Nephron (organoid): ENCODE measurements at regions not wholly inside any gene's neighbourhood (a gene's known extent, or its start where the extent isn't known, plus 50 kb on each side); places are given as distances from the start of the nearest gene placed in this dataset.

Experiments
- H3K27ac Mint-ChIP-seq, 3 experiments: 2 replicates each; pipeline ENCODE4 v1.8.0; 2020; ENCODE audit warnings: mixed read lengths in 3 of 3, mild to moderate bottlenecking in 2 of 3, moderate library complexity in 1 of 3
- H3K27me3 Mint-ChIP-seq: 2 replicates; pipeline ENCODE4 v1.8.0; 2021; ENCODE audit warnings: low read depth, mild to moderate bottlenecking, moderate library complexity, mixed read lengths
- H3K36me3 Mint-ChIP-seq: 2 replicates; pipeline ENCODE4 v1.8.0; 2020; ENCODE audit warnings: low read depth, mixed read lengths
- H3K4me1 Mint-ChIP-seq: 2 replicates; pipeline ENCODE4 v1.8.0; 2020; ENCODE audit warnings: mixed read lengths
- H3K4me3 Mint-ChIP-seq, 3 experiments: 2 replicates each; pipeline ENCODE4 v1.8.0; 2020; ENCODE audit warnings: mild to moderate bottlenecking in 3 of 3, mixed read lengths in 3 of 3, moderate library complexity in 2 of 3
- H3K9me3 Mint-ChIP-seq: 2 replicates; pipeline ENCODE4 v1.8.0; 2020; ENCODE audit warnings: mixed read lengths
- TF ChIP-seq, protein P1 (sequence below), 3 experiments: fragments of 200-600 bp; sonication (generic); IDR thresholded peaks; one replicate each; pipeline ENCODE4 v1.5.0; 2021; ENCODE audit warnings: antibody characterized with exemption in 3 of 3; ENCODE audit not compliant: unreplicated experiment in 3 of 3

DNA sequence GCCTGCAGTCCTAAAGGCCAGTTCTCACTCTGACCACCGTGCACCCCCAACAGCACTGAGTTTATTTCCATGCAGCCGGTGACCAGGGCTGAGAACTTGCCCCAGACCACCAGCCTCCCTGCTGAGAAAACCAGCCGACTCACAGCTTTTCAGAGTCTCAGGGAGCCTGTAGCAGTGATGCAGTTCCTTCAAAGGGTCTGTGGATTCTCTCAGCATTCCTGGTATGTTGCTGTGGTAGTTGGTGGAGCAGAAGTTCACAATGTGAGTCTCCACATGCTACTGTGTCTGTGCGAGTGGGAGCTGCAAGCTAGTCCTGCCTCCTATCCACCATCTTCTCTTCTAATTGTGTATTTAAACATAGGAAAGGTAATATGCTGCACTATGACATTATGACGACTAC lies 254.9 kb upstream of the KLF12 start:
- Mint-ChIP-seq H3K4me1 (no peaks in the 10 kb centered on the region), H3K9me3 (peaks cover 37% of the 10 kb centered on the region), H3K36me3 (no peaks in the 10 kb centered on the region), H3K4me3 (no peak overlapping the region), H3K27me3 (no peaks in the 10 kb centered on the region), H3K27ac (no peak overlapping the region)
- TF ChIP-seq, protein P1, sequence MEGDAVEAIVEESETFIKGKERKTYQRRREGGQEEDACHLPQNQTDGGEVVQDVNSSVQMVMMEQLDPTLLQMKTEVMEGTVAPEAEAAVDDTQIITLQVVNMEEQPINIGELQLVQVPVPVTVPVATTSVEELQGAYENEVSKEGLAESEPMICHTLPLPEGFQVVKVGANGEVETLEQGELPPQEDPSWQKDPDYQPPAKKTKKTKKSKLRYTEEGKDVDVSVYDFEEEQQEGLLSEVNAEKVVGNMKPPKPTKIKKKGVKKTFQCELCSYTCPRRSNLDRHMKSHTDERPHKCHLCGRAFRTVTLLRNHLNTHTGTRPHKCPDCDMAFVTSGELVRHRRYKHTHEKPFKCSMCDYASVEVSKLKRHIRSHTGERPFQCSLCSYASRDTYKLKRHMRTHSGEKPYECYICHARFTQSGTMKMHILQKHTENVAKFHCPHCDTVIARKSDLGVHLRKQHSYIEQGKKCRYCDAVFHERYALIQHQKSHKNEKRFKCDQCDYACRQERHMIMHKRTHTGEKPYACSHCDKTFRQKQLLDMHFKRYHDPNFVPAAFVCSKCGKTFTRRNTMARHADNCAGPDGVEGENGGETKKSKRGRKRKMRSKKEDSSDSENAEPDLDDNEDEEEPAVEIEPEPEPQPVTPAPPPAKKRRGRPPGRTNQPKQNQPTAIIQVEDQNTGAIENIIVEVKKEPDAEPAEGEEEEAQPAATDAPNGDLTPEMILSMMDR (IDR thresholded peaks at IDR 0.05; ENCODE audit: unreplicated experiment in 3 of 3), result no peak

DNA sequence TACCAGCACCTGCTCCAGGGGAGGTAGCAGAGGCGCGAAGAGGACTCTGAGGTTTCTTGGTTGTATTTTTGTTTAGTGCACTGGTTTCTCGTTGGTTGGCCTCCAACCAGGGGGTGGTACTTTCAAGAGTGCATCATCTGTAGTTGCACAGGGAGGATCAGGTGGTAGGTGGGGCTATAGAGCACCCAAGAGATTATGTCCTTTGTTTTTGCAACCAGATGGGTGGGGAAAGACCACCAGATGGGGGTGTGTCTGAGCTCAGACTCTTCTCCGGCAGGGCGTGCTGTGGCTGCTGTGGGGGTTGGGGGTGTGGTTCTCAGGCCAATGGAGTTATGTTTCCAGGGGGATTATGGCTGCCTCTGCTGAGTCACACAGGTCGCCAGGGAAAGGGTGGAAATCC lies 254.4 kb upstream of the KLF12 start:
- Mint-ChIP-seq H3K4me1 (no peaks in the 10 kb centered on the region), H3K36me3 (no peaks in the 10 kb centered on the region), H3K9me3 (peaks cover 40% of the 10 kb centered on the region), H3K4me3 (no peak overlapping the region), H3K27ac (no peak overlapping the region), H3K27me3 (no peaks in the 10 kb centered on the region)
- TF ChIP-seq, protein P1 (IDR thresholded peaks at IDR 0.05; ENCODE audit: unreplicated experiment in 3 of 3), result no peak

DNA sequence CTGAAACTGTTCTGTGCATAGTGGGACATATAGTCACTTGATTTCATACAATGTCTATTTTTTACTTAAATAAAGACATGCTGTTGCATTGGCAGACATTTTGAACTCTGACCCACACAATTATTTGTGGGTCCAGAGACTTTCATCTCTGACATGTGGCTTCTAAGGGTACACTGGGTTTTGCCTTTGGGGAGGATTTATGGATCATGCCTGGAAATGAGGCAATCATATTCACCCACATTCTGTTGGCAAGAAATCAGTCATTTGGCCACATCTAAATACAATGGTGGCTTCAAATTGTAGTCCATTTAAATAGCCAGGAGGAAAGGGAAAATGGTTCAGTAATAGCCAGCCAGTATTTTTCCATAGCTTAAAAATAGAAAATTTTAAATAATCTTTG lies 238.3 kb upstream of the KLF12 start:
- H3K4me1 Mint-ChIP-seq, result peaks cover 5% of the 10 kb centered on the region
- no peak overlapping the region for H3K27ac Mint-ChIP-seq
- no peaks in the 10 kb centered on the region for H3K36me3 Mint-ChIP-seq
- no peak overlapping the region for H3K4me3 Mint-ChIP-seq
- peaks cover 4% of the 10 kb centered on the region for H3K27me3 Mint-ChIP-seq
- TF ChIP-seq, protein P1 (IDR thresholded peaks at IDR 0.05; ENCODE audit: unreplicated experiment in 3 of 3), result no peak
- H3K9me3 Mint-ChIP-seq, result peaks cover 2% of the 10 kb centered on the region

DNA sequence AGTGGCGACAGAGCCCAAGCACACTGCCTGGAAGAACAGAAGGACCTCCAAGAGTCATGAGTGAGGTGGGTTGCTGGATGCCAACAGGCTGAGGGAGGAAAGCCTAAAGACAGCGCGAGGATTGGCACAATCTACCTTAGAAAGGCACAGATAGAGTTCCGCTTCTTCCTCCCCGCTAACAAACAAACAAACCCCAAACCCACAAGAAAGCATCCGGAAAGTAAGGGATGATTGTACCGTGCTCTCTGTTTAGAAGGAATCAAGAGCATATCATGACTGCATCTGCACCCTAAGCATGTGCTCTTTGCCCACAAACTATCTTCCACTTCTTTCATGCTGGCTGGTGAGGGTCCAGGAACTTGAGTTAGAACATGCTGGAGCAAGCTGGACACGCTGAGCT lies 233.0 kb upstream of the KLF12 start:
- H3K4me1 Mint-ChIP-seq, result peaks cover 5% of the 10 kb centered on the region
- TF ChIP-seq, protein P1 (IDR thresholded peaks at IDR 0.05; ENCODE audit: unreplicated experiment in 3 of 3), result no peak
- H3K27me3 Mint-ChIP-seq, result peaks cover 4% of the 10 kb centered on the region
- no peak overlapping the region for H3K4me3 Mint-ChIP-seq
- H3K9me3 Mint-ChIP-seq, result peaks cover 7% of the 10 kb centered on the region
- H3K27ac Mint-ChIP-seq, result no peak overlapping the region
- H3K36me3 Mint-ChIP-seq, result no peaks in the 10 kb centered on the region

DNA sequence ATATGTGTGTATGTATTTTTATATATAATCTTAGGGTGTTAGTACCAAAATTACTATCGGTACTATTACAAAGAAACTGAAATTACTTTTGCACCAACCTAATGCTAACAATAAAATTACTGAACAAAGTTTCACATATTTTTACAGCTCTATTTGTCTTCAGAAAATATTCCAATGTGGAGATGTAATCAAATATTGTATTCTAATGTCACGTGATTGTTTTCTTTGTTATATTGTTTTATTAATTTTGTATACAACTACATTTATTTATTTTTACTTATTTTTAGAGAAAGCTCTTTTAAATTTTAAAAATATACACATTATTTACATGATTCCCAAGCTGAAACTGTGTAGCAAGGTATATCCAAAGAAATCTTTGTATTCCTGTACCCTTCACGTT lies 227.1 kb upstream of the KLF12 start:
- Mint-ChIP-seq H3K9me3 (peaks cover 4% of the 10 kb centered on the region), H3K4me3 (no peak overlapping the region), H3K4me1 (no peaks in the 10 kb centered on the region), H3K27me3 (peaks cover 3% of the 10 kb centered on the region), H3K27ac (no peak overlapping the region), H3K36me3 (no peaks in the 10 kb centered on the region)
- TF ChIP-seq, protein P1 (IDR thresholded peaks at IDR 0.05; ENCODE audit: unreplicated experiment in 3 of 3), result no peak

DNA sequence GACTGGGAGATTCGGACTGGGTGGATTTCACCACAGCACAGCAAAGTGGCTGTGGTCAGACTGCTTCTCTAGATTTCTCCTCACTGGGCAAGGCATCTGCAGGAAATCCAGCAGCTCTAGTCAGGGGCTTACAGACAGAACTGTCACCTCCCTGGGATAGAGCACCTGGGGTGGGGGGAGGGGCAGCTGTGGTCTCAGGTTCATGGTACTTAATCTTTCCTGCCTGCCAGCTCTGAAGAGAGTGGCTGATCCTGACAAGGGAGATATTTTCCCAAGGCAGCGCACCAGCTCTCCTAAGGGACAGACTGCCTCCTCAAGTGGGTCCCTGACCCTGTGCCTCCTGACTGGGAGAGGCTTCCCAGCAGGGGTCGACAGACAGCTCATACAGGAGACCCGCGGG lies 212.8 kb upstream of the KLF12 start:
- peaks cover 56% of the 10 kb centered on the region for H3K9me3 Mint-ChIP-seq
- H3K27ac Mint-ChIP-seq, result no peak overlapping the region
- TF ChIP-seq, protein P1 (IDR thresholded peaks at IDR 0.05; ENCODE audit: unreplicated experiment in 3 of 3), result no peak
- peaks cover 4% of the 10 kb centered on the region for H3K36me3 Mint-ChIP-seq
- no peak overlapping the region for H3K4me3 Mint-ChIP-seq
- H3K4me1 Mint-ChIP-seq, result no peaks in the 10 kb centered on the region
- H3K27me3 Mint-ChIP-seq, result no peaks in the 10 kb centered on the region
